ENCODE measurements at regions not wholly inside any gene's neighbourhood (a gene's known extent, or its start where the extent isn't known, plus 50 kb on each side); places are given as distances from the start of the nearest gene placed in this dataset.

GRCh38 chr13:87089391-87089790 lies 581.8 kb upstream of the SLITRK5 start:
- Histone ChIP-seq H3K27me3 (ENCODE audit: insufficient read depth, low read length) (no peaks in the 10 kb centered on the region), H3K27ac (ENCODE audit: low read depth, low read length, poor library complexity, severe bottlenecking) (no peak overlapping the region), H3K79me2 (ENCODE audit: insufficient read depth, low read length) (0 out of 2 replicates have a peak, but pooled peaks cover 2% of the 10 kb centered on the region), H3K4me3 (ENCODE audit: low read depth, low read length, poor library complexity, severe bottlenecking) (no peak overlapping the region), H3K9me2 (ENCODE audit: low read depth, low read length) (no peaks in the 10 kb centered on the region), H3F3A (ENCODE audit: insufficient read depth, low read length) (no peaks in the 10 kb centered on the region), H3K4me2 (ENCODE audit: low read length) (no peak overlapping the region), H3K4me1 (ENCODE audit: insufficient read depth, low read length, severe bottlenecking) (no peaks in the 10 kb centered on the region), H3K9me3 (ENCODE audit: low read length) (no peaks in the 10 kb centered on the region), H3K36me3 (ENCODE audit: insufficient read depth, low read length) (no peaks in the 10 kb centered on the region), H3K9ac (ENCODE audit: low read length) (no peak overlapping the region), H4K20me1 (ENCODE audit: insufficient read depth, low read length) (no peaks in the 10 kb centered on the region), H2AFZ (ENCODE audit: low read length) (no peak overlapping the region)
- TF ChIP-seq CTCF (IDR thresholded peaks at IDR 0.05; ENCODE audit: low read length) (no peak), EZH2 (IDR thresholded peaks at IDR 0.05; ENCODE audit: borderline replicate concordance, low read length) (no peak)

GRCh38 chr13:87093399-87093798 lies 577.8 kb upstream of the SLITRK5 start:
- no peaks in the 10 kb centered on the region for H4K20me1 ChIP-seq (ENCODE audit: insufficient read depth, low read length)
- H3K4me1 ChIP-seq (ENCODE audit: insufficient read depth, low read length, severe bottlenecking) = no peaks in the 10 kb centered on the region
- H3K9me2 ChIP-seq (ENCODE audit: low read depth, low read length) = no peaks in the 10 kb centered on the region
- H3F3A ChIP-seq (ENCODE audit: insufficient read depth, low read length) = no peaks in the 10 kb centered on the region
- H3K27ac ChIP-seq (ENCODE audit: low read depth, low read length, poor library complexity, severe bottlenecking) = no peak overlapping the region
- no peaks in the 10 kb centered on the region for H3K36me3 ChIP-seq (ENCODE audit: insufficient read depth, low read length)
- TF ChIP-seq CTCF (IDR thresholded peaks at IDR 0.05; ENCODE audit: low read length) = no peak
- TF ChIP-seq EZH2 (IDR thresholded peaks at IDR 0.05; ENCODE audit: borderline replicate concordance, low read length) = no peak
- 0 out of 2 replicates have a peak, but pooled peaks cover 2% of the 10 kb centered on the region for H3K79me2 ChIP-seq (ENCODE audit: insufficient read depth, low read length)
- no peak overlapping the region for H2AFZ ChIP-seq (ENCODE audit: low read length)
- H3K27me3 ChIP-seq (ENCODE audit: insufficient read depth, low read length) = no peaks in the 10 kb centered on the region
- no peak overlapping the region for H3K4me3 ChIP-seq (ENCODE audit: low read depth, low read length, poor library complexity, severe bottlenecking)
- H3K4me2 ChIP-seq (ENCODE audit: low read length) = no peak overlapping the region
- no peaks in the 10 kb centered on the region for H3K9me3 ChIP-seq (ENCODE audit: low read length)
- no peak overlapping the region for H3K9ac ChIP-seq (ENCODE audit: low read length)

GRCh38 chr13:87094646-87095045 lies 576.5 kb upstream of the SLITRK5 start:
- Histone ChIP-seq H2AFZ (ENCODE audit: low read length) (no peak overlapping the region), H3K9ac (ENCODE audit: low read length) (no peak overlapping the region), H3K27ac (ENCODE audit: low read depth, low read length, poor library complexity, severe bottlenecking) (no peak overlapping the region), H3K4me2 (ENCODE audit: low read length) (no peak overlapping the region), H3K4me1 (ENCODE audit: insufficient read depth, low read length, severe bottlenecking) (no peaks in the 10 kb centered on the region), H3K4me3 (ENCODE audit: low read depth, low read length, poor library complexity, severe bottlenecking) (no peak overlapping the region), H3K36me3 (ENCODE audit: insufficient read depth, low read length) (no peaks in the 10 kb centered on the region), H3K9me2 (ENCODE audit: low read depth, low read length) (no peaks in the 10 kb centered on the region), H4K20me1 (ENCODE audit: insufficient read depth, low read length) (no peaks in the 10 kb centered on the region), H3K27me3 (ENCODE audit: insufficient read depth, low read length) (no peaks in the 10 kb centered on the region), H3K9me3 (ENCODE audit: low read length) (no peaks in the 10 kb centered on the region), H3K79me2 (ENCODE audit: insufficient read depth, low read length) (0 out of 2 replicates have a peak, but pooled peaks cover 2% of the 10 kb centered on the region), H3F3A (ENCODE audit: insufficient read depth, low read length) (no peaks in the 10 kb centered on the region)
- TF ChIP-seq EZH2 (IDR thresholded peaks at IDR 0.05; ENCODE audit: borderline replicate concordance, low read length) (no peak), CTCF (IDR thresholded peaks at IDR 0.05; ENCODE audit: low read length) (no peak)

Data from OCI-LY1 (cell line).